ENCODE measurements at regions not wholly inside any gene's neighbourhood (a gene's known extent, or its start where the extent isn't known, plus 50 kb on each side); places are given as distances from the start of the nearest gene placed in this dataset.

DNA sequence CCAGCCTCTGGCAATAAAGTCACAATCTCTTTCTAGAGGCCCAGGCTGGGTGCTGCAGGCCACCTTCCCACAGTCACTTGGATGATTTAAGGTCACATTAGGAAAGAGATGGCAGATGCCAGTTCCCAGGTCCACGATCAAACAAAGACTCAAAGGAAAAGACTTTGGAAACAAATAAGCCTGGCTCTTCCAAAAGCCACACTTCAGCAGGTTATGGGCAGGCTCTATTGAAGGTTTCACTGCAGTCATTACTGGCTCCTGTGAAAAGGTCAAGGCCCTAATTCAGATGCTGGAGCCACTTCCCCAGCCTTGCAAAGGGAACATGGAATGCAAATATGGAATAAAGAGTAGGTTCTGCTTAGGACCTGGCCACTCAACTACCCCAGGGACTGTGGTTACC lies 104.0 kb upstream of the ZNF32 start:
- no peak for DNase-seq (ENCODE audit: low read depth)
- H3K4me3 ChIP-seq (ENCODE audit: low read depth, low read length) = no peak overlapping the region
- TF ChIP-seq CTCF (IDR thresholded peaks at IDR 0.05; ENCODE audit: insufficient read depth, low read length, severe bottlenecking) = no peak
- no peaks in the 10 kb centered on the region for H3K27me3 ChIP-seq (ENCODE audit: control insufficient read depth, insufficient read depth, low read length)
- no peak for FAIRE-seq
- no peaks in the 10 kb centered on the region for H3K36me3 ChIP-seq (ENCODE audit: control insufficient read depth, insufficient read depth, low read length)

DNA sequence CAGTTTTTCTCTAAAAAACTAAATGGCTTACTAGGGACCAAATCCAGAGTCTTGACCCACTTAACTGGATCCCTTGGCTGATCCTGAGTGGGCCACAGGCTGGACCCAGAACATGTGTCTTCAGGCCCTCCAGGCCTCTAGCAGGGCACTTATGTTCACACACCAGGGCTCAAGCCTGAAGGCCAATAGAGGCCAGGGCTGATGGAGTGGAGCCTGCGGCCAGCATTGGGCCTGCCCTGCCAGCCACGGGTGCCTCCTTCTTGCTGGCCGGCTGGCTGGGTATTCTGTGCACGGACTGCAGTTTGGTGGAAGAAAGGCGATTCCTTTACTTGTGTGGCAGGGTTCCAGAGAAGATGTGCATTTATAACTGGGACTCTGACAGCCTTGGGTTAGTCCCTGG lies 103.0 kb upstream of the ZNF32 start:
- no peaks in the 10 kb centered on the region for H3K27me3 ChIP-seq (ENCODE audit: control insufficient read depth, insufficient read depth, low read length)
- no peak for TF ChIP-seq CTCF (IDR thresholded peaks at IDR 0.05; ENCODE audit: insufficient read depth, low read length, severe bottlenecking)
- FAIRE-seq = no peak
- no peaks in the 10 kb centered on the region for H3K36me3 ChIP-seq (ENCODE audit: control insufficient read depth, insufficient read depth, low read length)
- H3K4me3 ChIP-seq (ENCODE audit: low read depth, low read length) = no peak overlapping the region
- no peak for DNase-seq (ENCODE audit: low read depth)

DNA sequence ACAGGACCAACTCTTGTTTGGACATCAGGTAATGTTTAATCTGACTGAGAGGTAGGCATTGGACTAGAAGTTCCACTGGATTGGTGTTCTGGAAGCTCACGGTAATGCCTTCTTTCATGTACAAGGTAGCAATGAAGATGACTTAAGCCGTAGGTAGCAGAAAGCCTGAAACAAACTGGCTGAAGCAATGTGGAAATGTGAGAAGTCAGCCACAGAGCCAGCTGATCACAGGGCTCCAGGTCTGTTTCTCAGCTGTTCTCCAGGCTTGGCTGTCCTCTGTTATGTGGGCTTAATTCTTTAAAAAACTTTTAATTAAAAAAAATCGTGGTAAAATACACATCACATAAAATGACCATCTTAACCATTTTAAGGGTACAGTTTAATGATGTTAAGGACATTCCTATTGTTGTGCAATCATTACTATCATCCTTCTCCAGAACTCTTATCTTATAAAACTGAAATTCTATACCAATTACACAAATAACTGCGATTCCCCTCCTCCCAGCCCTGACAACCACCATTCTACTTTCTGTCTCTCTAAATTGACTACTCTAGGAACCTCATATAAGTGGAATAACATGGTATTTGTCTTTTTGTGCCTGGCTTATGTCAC lies 101.4 kb upstream of the ZNF32 start:
- H3K27me3 ChIP-seq (ENCODE audit: control insufficient read depth, insufficient read depth, low read length) = no peaks in the 10 kb centered on the region
- FAIRE-seq (no peak), DNase-seq (ENCODE audit: low read depth) (no peak)
- H3K4me3 ChIP-seq (ENCODE audit: low read depth, low read length) = no peak overlapping the region
- TF ChIP-seq CTCF (IDR thresholded peaks at IDR 0.05; ENCODE audit: insufficient read depth, low read length, severe bottlenecking) = no peak
- no peaks in the 10 kb centered on the region for H3K36me3 ChIP-seq (ENCODE audit: control insufficient read depth, insufficient read depth, low read length)

DNA sequence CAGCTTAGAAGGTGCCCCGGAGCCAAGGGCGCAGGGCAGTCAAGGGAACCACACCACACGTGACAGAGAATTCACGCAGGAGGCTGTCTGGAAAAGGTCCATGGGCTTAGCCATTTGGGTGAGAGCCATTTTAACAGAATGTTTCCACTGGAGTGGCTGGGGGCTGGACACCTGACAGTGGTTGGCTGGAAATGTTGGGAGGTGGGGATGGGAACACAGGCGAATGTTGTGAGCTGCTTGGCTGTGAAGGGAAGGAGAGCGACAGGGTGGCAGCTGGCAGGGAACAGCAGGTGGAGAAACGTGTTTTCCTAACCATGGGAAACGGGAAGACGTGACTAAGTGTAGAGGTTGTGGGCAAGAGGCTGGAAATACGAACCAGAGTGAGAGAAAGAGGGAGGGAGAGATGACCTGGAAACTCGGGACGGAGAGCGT lies 100.5 kb upstream of the ZNF32 start:
- no peak for TF ChIP-seq CTCF (IDR thresholded peaks at IDR 0.05; ENCODE audit: insufficient read depth, low read length, severe bottlenecking)
- H3K27me3 ChIP-seq (ENCODE audit: control insufficient read depth, insufficient read depth, low read length) = no peaks in the 10 kb centered on the region
- FAIRE-seq (no peak), DNase-seq (ENCODE audit: low read depth) (no peak)
- H3K4me3 ChIP-seq (ENCODE audit: low read depth, low read length) = no peak overlapping the region
- no peaks in the 10 kb centered on the region for H3K36me3 ChIP-seq (ENCODE audit: control insufficient read depth, insufficient read depth, low read length)

GRCh38 chr10:43748560-43748959 lies 99.9 kb upstream of the ZNF32 start:
- DNase-seq (ENCODE audit: low read depth) (no peak), FAIRE-seq (no peak)
- no peaks in the 10 kb centered on the region for H3K27me3 ChIP-seq (ENCODE audit: control insufficient read depth, insufficient read depth, low read length)
- H3K36me3 ChIP-seq (ENCODE audit: control insufficient read depth, insufficient read depth, low read length) = no peaks in the 10 kb centered on the region
- no peak for TF ChIP-seq CTCF (IDR thresholded peaks at IDR 0.05; ENCODE audit: insufficient read depth, low read length, severe bottlenecking)
- no peak overlapping the region for H3K4me3 ChIP-seq (ENCODE audit: low read depth, low read length)

DNA sequence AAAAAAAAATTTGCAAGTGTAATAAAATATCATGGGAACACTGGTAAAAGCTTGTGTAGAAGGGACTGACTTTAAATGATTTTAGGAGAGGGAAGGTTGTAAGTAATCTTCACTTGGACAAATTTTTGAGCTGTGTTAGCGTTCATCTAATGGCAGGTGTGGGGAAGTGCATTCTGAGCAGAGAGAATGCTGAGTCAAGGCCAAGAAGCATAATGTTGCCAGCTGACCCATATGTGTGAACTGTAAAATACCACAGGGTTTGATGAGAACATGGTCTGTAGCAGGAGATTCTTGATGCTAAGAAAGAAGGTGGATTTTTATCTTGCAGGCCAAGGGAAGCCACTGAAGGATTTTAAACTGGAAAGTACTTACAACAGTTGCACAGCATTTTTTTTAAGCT lies 98.2 kb upstream of the ZNF32 start:
- DNase-seq (ENCODE audit: low read depth) (no peak), FAIRE-seq (no peak)
- no peaks in the 10 kb centered on the region for H3K27me3 ChIP-seq (ENCODE audit: control insufficient read depth, insufficient read depth, low read length)
- no peak for TF ChIP-seq CTCF (IDR thresholded peaks at IDR 0.05; ENCODE audit: insufficient read depth, low read length, severe bottlenecking)
- H3K4me3 ChIP-seq (ENCODE audit: low read depth, low read length) = no peak overlapping the region
- no peaks in the 10 kb centered on the region for H3K36me3 ChIP-seq (ENCODE audit: control insufficient read depth, insufficient read depth, low read length)

Measured in bronchial epithelial cell (primary cell).